Activated CD4-positive, CD25-positive, alpha-beta regulatory T cell treated with anti-CD3 and anti-CD28 coated beads, Interleukin-2, amount 50 U/mL, for 24 hours (primary cell): ENCODE measurements at regions not wholly inside any gene's neighbourhood (a gene's known extent, or its start where the extent isn't known, plus 50 kb on each side); places are given as distances from the start of the nearest gene placed in this dataset.
"Not testable (repeated sequence)": the region's sequence is repeated elsewhere in the genome, so short reads cannot be mapped to it uniquely, and the experiment has no call there.

ENCODE experiments used
- ATAC-seq, 2 donors: fragments of 150-1000 bp; cut with Tn5 transposase; one replicate each; pipeline ENCODE4 v1.10.0; 2021; ENCODE audit warnings: mild to moderate bottlenecking in 1 of 2, moderate library complexity in 1 of 2

GRCh38 chr3:13192471-13193213 lies 119.4 kb upstream of the IQSEC1 start:
- no peak for ATAC-seq

- ATAC-seq: no peak
Observed at GRCh38 chr3:13191016-13191415, 117.8 kb upstream of the IQSEC1 start.

GRCh38 chr3:13190378-13190765 lies 117.1 kb upstream of the IQSEC1 start:
- ATAC-seq: no peak

- peak; percentile 35 to 58 for ATAC-seq
Observed at GRCh38 chr3:13189639-13190377, 116.6 kb upstream of the IQSEC1 start.

GRCh38 chr3:13188975-13189374 lies 115.7 kb upstream of the IQSEC1 start:
- ATAC-seq: no peak

GRCh38 chr3:13188181-13188779 lies 115.1 kb upstream of the IQSEC1 start:
- ATAC-seq: no peak

- ATAC-seq: no peak
Observed at GRCh38 chr3:13187593-13187992, 114.4 kb upstream of the IQSEC1 start.

- no peak for ATAC-seq
Observed at GRCh38 chr3:13186435-13186815, 113.2 kb upstream of the IQSEC1 start.

- no peak for ATAC-seq
Observed at GRCh38 chr3:13185737-13186434, 112.7 kb upstream of the IQSEC1 start.

- not testable (repeated sequence) for ATAC-seq
Observed at GRCh38 chr3:13179582-13180210, 106.5 kb upstream of the IQSEC1 start.

- ATAC-seq: no peak
Observed at GRCh38 chr3:13179181-13179580, 106.0 kb upstream of the IQSEC1 start.

GRCh38 chr3:13178107-13178506 lies 104.9 kb upstream of the IQSEC1 start:
- no peak for ATAC-seq

- no peak for ATAC-seq
Observed at GRCh38 chr3:13177641-13178040, 104.4 kb upstream of the IQSEC1 start.

- ATAC-seq: no peak
Observed at GRCh38 chr3:13177236-13177635, 104.0 kb upstream of the IQSEC1 start.

- ATAC-seq: no peak
Observed at GRCh38 chr3:13176445-13176844, 103.2 kb upstream of the IQSEC1 start.

GRCh38 chr3:13174803-13175135 lies 101.5 kb upstream of the IQSEC1 start:
- no peak for ATAC-seq

GRCh38 chr3:13174011-13174802 lies 101.0 kb upstream of the IQSEC1 start:
- no peak for ATAC-seq

- no peak for ATAC-seq
Observed at GRCh38 chr3:13173186-13173585, 100.0 kb upstream of the IQSEC1 start.

- no peak for ATAC-seq
Observed at GRCh38 chr3:13172644-13173013, 99.4 kb upstream of the IQSEC1 start.

- no peak for ATAC-seq
Observed at GRCh38 chr3:13171704-13172643, 98.7 kb upstream of the IQSEC1 start.

- no peak for ATAC-seq
Observed at GRCh38 chr3:13170317-13170716, 97.1 kb upstream of the IQSEC1 start.
